Fibroblast of mammary gland (primary cell): ENCODE measurements at regions not wholly inside any gene's neighbourhood (a gene's known extent, or its start where the extent isn't known, plus 50 kb on each side); places are given as distances from the start of the nearest gene placed in this dataset.

Experiments used
- DNase-seq: peaks from one replicate; pipeline ENCODE4 v3.0.0-alpha.2; 2010; ENCODE audit warnings: low read depth
- H3K4me3 ChIP-seq: 2 replicates; pipeline ENCODE4 v1.5.1; 2011; ENCODE audit warnings: low read depth, mild to moderate bottlenecking, low read length, moderate library complexity; ENCODE audit not compliant: control insufficient read depth
- TF ChIP-seq, protein P1 (sequence below): conservative IDR thresholded peaks from 2 replicates; pipeline ENCODE4 v1.5.1; 2011; ENCODE audit warnings: low read depth, low read length, inconsistent platforms; ENCODE audit not compliant: control insufficient read depth, insufficient read depth

GRCh38 chr12:16668198-16668597 lies 62.2 kb upstream of the LMO3 start:
- TF ChIP-seq, protein P1, sequence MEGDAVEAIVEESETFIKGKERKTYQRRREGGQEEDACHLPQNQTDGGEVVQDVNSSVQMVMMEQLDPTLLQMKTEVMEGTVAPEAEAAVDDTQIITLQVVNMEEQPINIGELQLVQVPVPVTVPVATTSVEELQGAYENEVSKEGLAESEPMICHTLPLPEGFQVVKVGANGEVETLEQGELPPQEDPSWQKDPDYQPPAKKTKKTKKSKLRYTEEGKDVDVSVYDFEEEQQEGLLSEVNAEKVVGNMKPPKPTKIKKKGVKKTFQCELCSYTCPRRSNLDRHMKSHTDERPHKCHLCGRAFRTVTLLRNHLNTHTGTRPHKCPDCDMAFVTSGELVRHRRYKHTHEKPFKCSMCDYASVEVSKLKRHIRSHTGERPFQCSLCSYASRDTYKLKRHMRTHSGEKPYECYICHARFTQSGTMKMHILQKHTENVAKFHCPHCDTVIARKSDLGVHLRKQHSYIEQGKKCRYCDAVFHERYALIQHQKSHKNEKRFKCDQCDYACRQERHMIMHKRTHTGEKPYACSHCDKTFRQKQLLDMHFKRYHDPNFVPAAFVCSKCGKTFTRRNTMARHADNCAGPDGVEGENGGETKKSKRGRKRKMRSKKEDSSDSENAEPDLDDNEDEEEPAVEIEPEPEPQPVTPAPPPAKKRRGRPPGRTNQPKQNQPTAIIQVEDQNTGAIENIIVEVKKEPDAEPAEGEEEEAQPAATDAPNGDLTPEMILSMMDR, result no peak
- H3K4me3 ChIP-seq, result no peak overlapping the region
- no peak for DNase-seq

- DNase-seq, result no peak
- TF ChIP-seq, protein P1, result no peak
- no peak overlapping the region for H3K4me3 ChIP-seq
Observed at GRCh38 chr12:16658699-16659098, 52.7 kb upstream of the LMO3 start.
